Fibroblast of mammary gland (primary cell): ENCODE measurements at regions not wholly inside any gene's neighbourhood (a gene's known extent, or its start where the extent isn't known, plus 50 kb on each side); places are given as distances from the start of the nearest gene placed in this dataset.

Experiments used
- DNase-seq: peaks from one replicate; pipeline ENCODE4 v3.0.0-alpha.2; 2010; ENCODE audit warnings: low read depth
- H3K4me3 ChIP-seq: 2 replicates; pipeline ENCODE4 v1.5.1; 2011; ENCODE audit warnings: low read depth, mild to moderate bottlenecking, low read length, moderate library complexity; ENCODE audit not compliant: control insufficient read depth
- CTCF ChIP-seq: conservative IDR thresholded peaks from 2 replicates; pipeline ENCODE4 v1.5.1; 2011; ENCODE audit warnings: low read depth, low read length, inconsistent platforms; ENCODE audit not compliant: control insufficient read depth, insufficient read depth

GRCh38 chr9:80233906-80234305, 662.1 kb downstream of the TLE4 start:
- no peak for TF ChIP-seq CTCF
- no peak for DNase-seq
- no peak overlapping the region for H3K4me3 ChIP-seq

- no peak overlapping the region for H3K4me3 ChIP-seq
- TF ChIP-seq CTCF: no peak
- no peak for DNase-seq
Measured at GRCh38 chr9:80233102-80233843, 661.5 kb downstream of the TLE4 start.

GRCh38 chr9:80231318-80232236, 659.8 kb downstream of the TLE4 start:
- TF ChIP-seq CTCF: no peak
- no peak for DNase-seq

GRCh38 chr9:80223897-80224296, 652.1 kb downstream of the TLE4 start:
- DNase-seq: no peak
- no peak overlapping the region for H3K4me3 ChIP-seq
- TF ChIP-seq CTCF: no peak

More at GRCh38 chr9:80231318-80232236, 659.8 kb downstream of the TLE4 start:
- no peak overlapping the region for H3K4me3 ChIP-seq

- no peak overlapping the region for H3K4me3 ChIP-seq
- no peak for DNase-seq
- no peak for TF ChIP-seq CTCF
Measured at GRCh38 chr9:80222466-80223169, 650.9 kb downstream of the TLE4 start.

- H3K4me3 ChIP-seq: no peak overlapping the region
- no peak for DNase-seq
- no peak for TF ChIP-seq CTCF
Measured at GRCh38 chr9:80218328-80218727, 646.6 kb downstream of the TLE4 start.
